22Rv1 (cell line): ENCODE measurements at regions not wholly inside any gene's neighbourhood (a gene's known extent, or its start where the extent isn't known, plus 50 kb on each side); places are given as distances from the start of the nearest gene placed in this dataset.

Experiments
- H3K27ac ChIP-seq: fragments of 450-650 bp; 2 replicates; pipeline ENCODE4 v1.5.1; 2017
- CTCF ChIP-seq: fragments of 450-650 bp; IDR thresholded peaks from 2 replicates; pipeline ENCODE4 v1.5.1; 2017; ENCODE audit warnings: mild to moderate bottlenecking
- ZFX ChIP-seq: fragments of 450-650 bp; IDR thresholded peaks from 2 replicates; pipeline ENCODE4 v1.6.1; 2017; ENCODE audit warnings: antibody characterized with exemption, borderline replicate concordance

GRCh38 chr9:1768561-1768960 is 246.6 kb upstream of the SMARCA2 start:
- H3K27ac ChIP-seq, result no peak overlapping the region
- TF ChIP-seq CTCF (no peak), ZFX (no peak)

GRCh38 chr9:1771094-1771789 is 243.9 kb upstream of the SMARCA2 start:
- H3K27ac ChIP-seq, result no peak overlapping the region
- TF ChIP-seq ZFX, result no peak
- no peak for TF ChIP-seq CTCF

GRCh38 chr9:1775230-1775629 is 239.9 kb upstream of the SMARCA2 start:
- H3K27ac ChIP-seq, result no peak overlapping the region
- TF ChIP-seq ZFX, result no peak
- TF ChIP-seq CTCF, result no peak

- H3K27ac ChIP-seq, result no peak overlapping the region
- TF ChIP-seq ZFX, result no peak
- TF ChIP-seq CTCF, result no peak
Measured at GRCh38 chr9:1776668-1777067, 238.5 kb upstream of the SMARCA2 start.

- no peak overlapping the region for H3K27ac ChIP-seq
- TF ChIP-seq ZFX (no peak), CTCF (no peak)
Measured at GRCh38 chr9:1791191-1791590, 224.0 kb upstream of the SMARCA2 start.

- H3K27ac ChIP-seq, result no peak overlapping the region
- no peak for TF ChIP-seq CTCF
- TF ChIP-seq ZFX, result no peak
Measured at GRCh38 chr9:1794547-1795270, 220.4 kb upstream of the SMARCA2 start.
